ENCODE measurements at regions not wholly inside any gene's neighbourhood (a gene's known extent, or its start where the extent isn't known, plus 50 kb on each side); places are given as distances from the start of the nearest gene placed in this dataset.

- TF ChIP-seq CTCF (IDR thresholded peaks at IDR 0.05; ENCODE audit: low read depth, low read length) (no peak), EZH2phosphoT487 (IDR thresholded peaks at IDR 0.05; ENCODE audit: low read depth) (no peak)
These were observed 160.1 kb downstream of the SALL1 start for GRCh38 chr16:50991006-50991405.
